Psoas muscle (tissue), 7 donors: ENCODE measurements at regions not wholly inside any gene's neighbourhood (a gene's known extent, or its start where the extent isn't known, plus 50 kb on each side); places are given as distances from the start of the nearest gene placed in this dataset.
A peak's percentile ranks its signal among the peaks of the same experiment; 100 is the strongest.

Experiments
- ATAC-seq, 4 donors: fragments of 200-7000 bp; cut with Tn5 transposase; one replicate each; pipeline ENCODE4 v1.9.1; 2020; ENCODE audit warnings: moderate library complexity in 3 of 4, mild to moderate bottlenecking in 2 of 4
- DNase-seq, 2 donors: peaks; one replicate each; pipeline ENCODE4 v3.0.0-alpha.2; 2020
- H3K27ac ChIP-seq: fragments of 200-600 bp; one replicate; pipeline ENCODE4 v1.8.0; 2022
- H3K27me3 ChIP-seq, 3 donors: fragments of 200-600 bp in 1 of 3; one replicate each; pipeline versions ENCODE4 v1.6.1 to v1.8.0; 2013 to 2022; ENCODE audit warnings: low read length in 2 of 3, mild to moderate bottlenecking in 2 of 3, moderate library complexity in 1 of 3; ENCODE audit not compliant: insufficient read depth in 3 of 3
- H3K36me3 ChIP-seq, 2 donors: fragments of 200-600 bp in 1 of 2; one replicate each; pipeline versions ENCODE4 v1.6.1 to v1.8.0; 2013 to 2022; ENCODE audit warnings: low read depth in 1 of 2, mild to moderate bottlenecking in 1 of 2, moderate library complexity in 1 of 2; ENCODE audit not compliant: insufficient read depth in 1 of 2
- H3K4me1 ChIP-seq: fragments of 200-600 bp; one replicate; pipeline ENCODE4 v1.8.0; 2022
- H3K4me3 ChIP-seq: fragments of 200-600 bp; one replicate; pipeline ENCODE4 v1.8.0; 2022; ENCODE audit warnings: mild to moderate bottlenecking
- H3K9me3 ChIP-seq: fragments of 200-600 bp; one replicate; pipeline ENCODE4 v1.8.0; 2022
- WGBS, 3 donors: extraction: QIAGEN DNeasy Blood & Tissue Kit; methylation state at CpG; one replicate each; pipeline versions ENCODE4 v1.1.6 to v1.1.7; 2013; 5-methylcytosine and 5-hydroxymethylcytosine counted together
- intact Hi-C, 2 donors: fragments of 100-400 bp; cut with DNase I; formaldehyde crosslinking; loops; one replicate each; pipeline versions ENCODE4 v1.11.0 to v1.14.2; 2022
- TF ChIP-seq, protein P1 (sequence below): fragments of 200-600 bp; IDR thresholded peaks from one replicate; pipeline ENCODE4 v1.8.0; 2022; ENCODE audit warnings: antibody characterized with exemption
- donor health status: healthy with polysubstance abuse.
- donor health status: DM: no; HTN: no; CAD: no; lungs with moderate emphysema.
- donor health status: Bipolar disorder and iron deficiency.
- donor health status: healthy.
- donor health status: DM: yes; HTN: yes; CAD: no.
- donor health status: DM: no; HTN: no; CAD: no.
- donor health status: DM: yes; HTN: yes; CAD: no.

- TF ChIP-seq, protein P1, sequence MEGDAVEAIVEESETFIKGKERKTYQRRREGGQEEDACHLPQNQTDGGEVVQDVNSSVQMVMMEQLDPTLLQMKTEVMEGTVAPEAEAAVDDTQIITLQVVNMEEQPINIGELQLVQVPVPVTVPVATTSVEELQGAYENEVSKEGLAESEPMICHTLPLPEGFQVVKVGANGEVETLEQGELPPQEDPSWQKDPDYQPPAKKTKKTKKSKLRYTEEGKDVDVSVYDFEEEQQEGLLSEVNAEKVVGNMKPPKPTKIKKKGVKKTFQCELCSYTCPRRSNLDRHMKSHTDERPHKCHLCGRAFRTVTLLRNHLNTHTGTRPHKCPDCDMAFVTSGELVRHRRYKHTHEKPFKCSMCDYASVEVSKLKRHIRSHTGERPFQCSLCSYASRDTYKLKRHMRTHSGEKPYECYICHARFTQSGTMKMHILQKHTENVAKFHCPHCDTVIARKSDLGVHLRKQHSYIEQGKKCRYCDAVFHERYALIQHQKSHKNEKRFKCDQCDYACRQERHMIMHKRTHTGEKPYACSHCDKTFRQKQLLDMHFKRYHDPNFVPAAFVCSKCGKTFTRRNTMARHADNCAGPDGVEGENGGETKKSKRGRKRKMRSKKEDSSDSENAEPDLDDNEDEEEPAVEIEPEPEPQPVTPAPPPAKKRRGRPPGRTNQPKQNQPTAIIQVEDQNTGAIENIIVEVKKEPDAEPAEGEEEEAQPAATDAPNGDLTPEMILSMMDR, result no peak
- WGBS, 3 donors, result 38 to 59% (median 46%) methylated on average over 8 of the region's 8 CpGs
- intact Hi-C loops, result no loop called here
- ATAC-seq, result no peak
- Histone ChIP-seq H3K36me3 (no peaks in the 10 kb centered on the region), H3K27ac (no peak overlapping the region), H3K4me1 (no peaks in the 10 kb centered on the region), H3K9me3 (no peaks in the 10 kb centered on the region), H3K4me3 (no peak overlapping the region), H3K27me3 (no peaks in the 10 kb centered on the region)
- DNase-seq, result no peak
Measured at GRCh38 chr6:112464901-112465665, 118.0 kb downstream of the RFPL4B start.

DNA sequence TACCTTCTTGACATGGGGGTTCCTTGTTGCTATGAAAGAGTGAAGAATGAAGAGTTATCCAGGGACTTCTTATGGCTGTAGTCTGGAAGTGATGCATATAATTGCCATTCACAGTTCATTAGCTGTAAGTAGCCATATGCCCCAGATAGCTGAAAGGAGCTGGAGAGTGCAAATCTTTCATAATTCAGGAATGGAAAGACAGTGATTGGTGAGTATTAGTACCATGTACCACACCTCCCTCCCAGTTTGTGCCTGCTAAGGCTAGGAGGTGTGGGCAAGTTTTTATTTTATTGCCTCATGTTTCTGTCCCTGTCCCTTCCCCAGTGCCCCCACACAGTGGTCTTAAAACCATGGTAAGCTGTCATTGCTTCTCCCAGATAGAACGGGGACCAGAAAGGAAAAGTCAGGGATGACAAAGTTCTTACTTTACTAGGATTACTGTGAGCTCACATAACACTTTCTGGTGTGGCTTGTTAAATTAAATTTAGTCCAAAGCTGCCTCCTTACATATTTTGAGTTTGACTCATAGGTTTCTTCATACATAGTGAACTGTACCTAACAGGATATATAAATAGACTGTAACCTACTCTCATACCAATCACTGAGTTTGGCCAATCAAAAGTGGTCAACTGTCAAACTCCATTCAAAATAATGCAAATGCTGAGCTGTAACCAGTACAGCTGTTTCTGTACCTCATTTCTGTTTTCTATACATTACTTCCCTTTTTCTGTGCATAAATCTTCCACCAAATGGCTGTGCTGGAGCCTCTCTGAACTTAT is 119.4 kb downstream of the RFPL4B start:
- no peak overlapping the region for H3K4me3 ChIP-seq
- H3K4me1 ChIP-seq, result no peaks in the 10 kb centered on the region
- ATAC-seq (peak in 2 of 4 donors; percentile 34 to 42), DNase-seq (no peak)
- no peaks in the 10 kb centered on the region for H3K9me3 ChIP-seq
- H3K36me3 ChIP-seq, result no peaks in the 10 kb centered on the region
- WGBS, 3 donors, result 55 to 70% (median 67%) methylated on average over 1 of the region's 1 CpG
- H3K27ac ChIP-seq, result no peak overlapping the region
- intact Hi-C loops, result no loop called here
- TF ChIP-seq, protein P1, result no peak
- no peaks in the 10 kb centered on the region for H3K27me3 ChIP-seq

DNA sequence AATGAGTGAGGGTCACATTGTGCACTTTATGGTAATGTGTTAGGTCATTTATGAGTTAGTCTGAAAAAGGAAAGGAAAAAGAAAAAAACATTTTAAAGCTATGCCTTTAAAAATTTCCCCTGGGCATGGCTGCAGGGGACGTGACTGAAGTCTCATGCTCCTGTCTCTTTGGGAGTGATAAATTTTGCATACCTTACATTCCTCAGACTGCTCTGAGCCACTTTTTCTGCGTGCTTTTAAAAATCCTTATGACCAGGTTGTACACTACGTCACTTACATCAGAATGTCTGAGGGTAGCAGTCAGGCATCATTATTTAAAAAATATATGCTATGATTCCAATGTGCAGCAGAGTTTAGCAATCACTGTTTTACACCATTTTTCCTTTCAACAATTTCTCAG is 121.2 kb downstream of the RFPL4B start:
- H3K4me1 ChIP-seq, result no peaks in the 10 kb centered on the region
- ATAC-seq (no peak), DNase-seq (no peak)
- WGBS, 3 donors, result 60 to 65% (median 61%) methylated on average over 3 of the region's 3 CpGs
- TF ChIP-seq, protein P1, result no peak
- H3K27ac ChIP-seq, result no peak overlapping the region
- H3K36me3 ChIP-seq, result no peaks in the 10 kb centered on the region
- intact Hi-C loops, result no loop called here
- no peaks in the 10 kb centered on the region for H3K27me3 ChIP-seq
- no peak overlapping the region for H3K4me3 ChIP-seq
- no peaks in the 10 kb centered on the region for H3K9me3 ChIP-seq

DNA sequence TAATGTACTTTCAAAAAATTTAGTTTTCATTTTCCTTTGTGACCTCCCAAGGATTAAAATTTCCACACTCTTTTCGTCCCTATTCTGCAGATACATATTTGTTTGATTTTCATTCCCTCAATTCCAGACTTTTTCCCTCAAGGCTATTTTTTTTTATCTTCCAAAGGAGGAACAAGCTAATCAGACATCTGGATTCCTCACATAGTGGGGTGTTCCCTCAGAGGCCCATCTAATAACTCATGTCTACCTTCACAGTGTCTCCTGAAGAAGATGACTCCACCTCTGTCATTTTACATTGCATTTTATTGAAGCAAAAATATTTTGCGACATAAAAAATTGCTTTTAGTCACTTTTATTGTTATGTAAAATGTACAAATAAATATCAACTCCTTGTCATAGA is 122.2 kb downstream of the RFPL4B start:
- Histone ChIP-seq H3K9me3 (no peaks in the 10 kb centered on the region), H3K4me1 (no peaks in the 10 kb centered on the region), H3K27me3 (no peaks in the 10 kb centered on the region), H3K36me3 (no peaks in the 10 kb centered on the region), H3K4me3 (no peak overlapping the region), H3K27ac (no peak overlapping the region)
- no peak for DNase-seq
- ATAC-seq, result no peak
- intact Hi-C loops, result no loop called here
- TF ChIP-seq, protein P1, result no peak
- WGBS, 3 donors, result 78 to 85% (median 84%) methylated on average over 2 of the region's 2 CpGs
